ENCODE measurements at regions not wholly inside any gene's neighbourhood (a gene's known extent, or its start where the extent isn't known, plus 50 kb on each side); places are given as distances from the start of the nearest gene placed in this dataset.
A peak's percentile ranks its signal among the peaks of the same experiment; 100 is the strongest.

DNA sequence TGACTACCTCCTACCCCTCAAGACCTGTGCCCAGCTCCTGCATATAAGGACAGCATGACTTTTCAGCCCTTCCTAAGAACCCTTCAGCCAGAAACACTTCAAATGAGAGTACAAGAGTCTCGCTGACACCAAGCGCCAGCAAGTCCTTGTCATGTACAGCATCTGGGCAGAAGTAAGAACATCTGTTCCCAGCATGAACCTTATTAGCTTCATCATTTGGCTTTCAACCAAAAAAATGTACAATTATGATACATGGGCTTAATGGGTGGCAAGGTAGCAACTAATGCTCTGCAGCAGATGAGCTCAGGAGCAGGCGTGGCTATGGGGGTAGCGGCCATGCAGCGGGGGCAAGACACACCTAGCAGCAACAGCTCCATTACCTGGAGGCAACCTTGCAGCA lies 487.6 kb downstream of the COG6 start:
- ChIA-PET CTCF (ENCODE audit: unreplicated experiment) (interaction anchor here (0.6 to 1.2 kb wide), 3 partner anchors 14 to 59 kb away, joined by 3 to 4 read pairs (median 3); no protein-coding TSS in a partner anchor), POLR2A (interaction anchor here (1.3 to 2.1 kb wide), 2 partner anchors 14 to 47 kb away, joined by 3 to 10 read pairs; no protein-coding TSS in a partner anchor)

DNA sequence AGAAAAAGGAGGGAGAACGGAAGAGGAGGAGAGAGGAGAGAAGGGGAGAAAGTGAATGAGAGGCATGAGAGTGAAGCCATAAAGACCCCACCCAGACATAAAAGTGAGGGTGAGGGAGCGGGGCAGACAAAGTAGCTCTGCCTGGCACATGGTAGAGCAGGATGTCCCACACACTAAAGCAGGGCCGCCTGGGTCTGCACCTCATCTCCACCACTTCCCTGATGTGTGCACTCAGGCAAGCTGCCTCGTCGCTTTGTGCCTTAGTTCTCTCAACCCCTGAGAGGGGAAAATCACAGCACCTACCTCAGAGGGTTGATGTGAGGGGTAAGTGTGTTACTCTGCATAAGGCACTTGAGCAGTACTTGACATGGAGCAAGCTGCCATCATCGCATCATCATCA lies 488.1 kb downstream of the COG6 start:
- peak; percentile 55 for DNase-seq (ENCODE audit: low spot score)
- intact Hi-C loops (cut with micrococcal nuclease; ENCODE audit: unreplicated experiment), result no loop called here
- no peaks in the 10 kb centered on the region for H3K9me2 ChIP-seq (ENCODE audit: insufficient read depth, low read length)
- H3K4me2 ChIP-seq (ENCODE audit: low read length), result 0 out of 2 replicates have a peak overlapping the region, but pooled peaks have one; percentile 8
- H4K20me1 ChIP-seq (ENCODE audit: insufficient read depth, low read length), result no peaks in the 10 kb centered on the region
- peaks cover 34% of the 10 kb centered on the region for H3K4me1 ChIP-seq (ENCODE audit: insufficient read depth, low read length, poor library complexity, severe bottlenecking)
- TF ChIP-seq EZH2phosphoT487 (IDR thresholded peaks at IDR 0.05; ENCODE audit: borderline replicate concordance, low read depth, low read length) (no peak), CTCF (conservative IDR thresholded peaks at IDR 0.05; ENCODE audit: low read length) (no peak)
- ChIA-PET POLR2A (interaction anchor here (0.7 to 2.1 kb wide), 3 partner anchors 14 to 199 kb away, joined by 3 to 10 read pairs (median 3); no protein-coding TSS in a partner anchor), CTCF (ENCODE audit: unreplicated experiment) (interaction anchor here (0.9 to 1.2 kb wide), 3 partner anchors 10 to 58 kb away, joined by 3 to 4 read pairs (median 3); no protein-coding TSS in a partner anchor)
- no peak overlapping the region for H2AFZ ChIP-seq (ENCODE audit: low read length)
- BruUV-seq (replicated peaks), result no TSS peak
- H3K36me3 ChIP-seq (ENCODE audit: insufficient read depth, low read length), result no peaks in the 10 kb centered on the region
- H3K27ac ChIP-seq (ENCODE audit: low read depth, low read length, poor library complexity, severe bottlenecking), result no peak overlapping the region
- H3K79me2 ChIP-seq (ENCODE audit: insufficient read depth, low read depth, low read length), result no peaks in the 10 kb centered on the region
- H3K9me3 ChIP-seq (ENCODE audit: low read length), result no peaks in the 10 kb centered on the region
- no peak overlapping the region for H3K4me3 ChIP-seq (ENCODE audit: low read depth, low read length, poor library complexity, severe bottlenecking)

More for the DNA sequence above, 487.6 kb downstream of the COG6 start:
- no peaks in the 10 kb centered on the region for H3K79me2 ChIP-seq (ENCODE audit: insufficient read depth, low read depth, low read length)
- intact Hi-C loops (cut with micrococcal nuclease; ENCODE audit: unreplicated experiment), result no loop called here
- no peak for TF ChIP-seq CTCF (conservative IDR thresholded peaks at IDR 0.05; ENCODE audit: low read length)
- TF ChIP-seq EZH2phosphoT487 (IDR thresholded peaks at IDR 0.05; ENCODE audit: borderline replicate concordance, low read depth, low read length), result no peak
- DNase-seq (ENCODE audit: low spot score), result no peak
- no peaks in the 10 kb centered on the region for H3K9me2 ChIP-seq (ENCODE audit: insufficient read depth, low read length)
- no peaks in the 10 kb centered on the region for H4K20me1 ChIP-seq (ENCODE audit: insufficient read depth, low read length)
- BruUV-seq (replicated peaks), result no TSS peak
- 0 out of 2 replicates have a peak overlapping the region, but pooled peaks have one; percentile 8 for H3K4me2 ChIP-seq (ENCODE audit: low read length)
- H3K9me3 ChIP-seq (ENCODE audit: low read length), result no peaks in the 10 kb centered on the region
- H3K27ac ChIP-seq (ENCODE audit: low read depth, low read length, poor library complexity, severe bottlenecking), result no peak overlapping the region
- H2AFZ ChIP-seq (ENCODE audit: low read length), result no peak overlapping the region
- H3K36me3 ChIP-seq (ENCODE audit: insufficient read depth, low read length), result no peaks in the 10 kb centered on the region
- peaks cover 31% of the 10 kb centered on the region for H3K4me1 ChIP-seq (ENCODE audit: insufficient read depth, low read length, poor library complexity, severe bottlenecking)
- H3K4me3 ChIP-seq (ENCODE audit: low read depth, low read length, poor library complexity, severe bottlenecking), result no peak overlapping the region

DNA sequence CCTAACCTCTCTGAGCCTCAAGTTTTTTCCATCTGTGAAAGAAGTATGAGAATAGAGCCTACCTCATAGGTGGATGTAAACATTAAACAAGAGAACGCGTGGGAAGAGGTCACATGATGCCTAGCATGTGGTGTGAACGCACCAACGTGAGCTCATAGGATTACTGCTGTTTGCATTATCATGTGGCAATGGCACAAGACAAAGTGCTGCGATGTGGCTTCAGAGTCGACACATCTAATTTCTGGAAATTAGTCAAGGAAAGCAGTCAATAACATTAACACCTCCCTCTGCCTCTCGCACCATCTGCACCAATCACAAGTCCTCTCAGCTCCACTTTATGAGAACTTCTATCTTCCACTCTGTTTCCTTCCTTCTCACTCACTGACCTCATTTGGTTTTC lies 489.7 kb downstream of the COG6 start:
- Histone ChIP-seq H3K4me3 (ENCODE audit: low read depth, low read length, poor library complexity, severe bottlenecking) (no peak overlapping the region), H3K79me2 (ENCODE audit: insufficient read depth, low read depth, low read length) (no peaks in the 10 kb centered on the region), H2AFZ (ENCODE audit: low read length) (no peak overlapping the region), H3K9me2 (ENCODE audit: insufficient read depth, low read length) (no peaks in the 10 kb centered on the region), H3K4me2 (ENCODE audit: low read length) (no peak overlapping the region), H3K36me3 (ENCODE audit: insufficient read depth, low read length) (no peaks in the 10 kb centered on the region), H3K4me1 (ENCODE audit: insufficient read depth, low read length, poor library complexity, severe bottlenecking) (peaks cover 48% of the 10 kb centered on the region), H3K9me3 (ENCODE audit: low read length) (no peaks in the 10 kb centered on the region), H4K20me1 (ENCODE audit: insufficient read depth, low read length) (no peaks in the 10 kb centered on the region), H3K27ac (ENCODE audit: low read depth, low read length, poor library complexity, severe bottlenecking) (no peak overlapping the region)
- ChIA-PET CTCF (ENCODE audit: unreplicated experiment) (interaction anchor here (0.6 kb wide), 1 partner anchor 18 kb away, joined by 3 read pairs; no protein-coding TSS in a partner anchor), POLR2A (interaction anchor here (1.0 kb wide), 1 partner anchor 10 kb away, joined by 3 read pairs; no protein-coding TSS in a partner anchor)
- intact Hi-C loops (cut with micrococcal nuclease; ENCODE audit: unreplicated experiment), result loop anchor here (5.0 kb wide), 1 partner anchor 78 kb away; no protein-coding TSS in a partner anchor
- TF ChIP-seq EZH2phosphoT487 (IDR thresholded peaks at IDR 0.05; ENCODE audit: borderline replicate concordance, low read depth, low read length), result no peak
- no peak for TF ChIP-seq CTCF (conservative IDR thresholded peaks at IDR 0.05; ENCODE audit: low read length)
- no peak for DNase-seq (ENCODE audit: low spot score)
- BruUV-seq (replicated peaks), result no TSS peak
